Astrocyte of the cerebellum (primary cell): ENCODE measurements at regions not wholly inside any gene's neighbourhood (a gene's known extent, or its start where the extent isn't known, plus 50 kb on each side); places are given as distances from the start of the nearest gene placed in this dataset.

Source experiments
- DNase-seq: peaks from one replicate; pipeline ENCODE4 v3.0.0-alpha.2; 2011; ENCODE audit warnings: low read depth
- H3K4me3 ChIP-seq: 2 replicates; pipeline ENCODE4 v1.5.1; 2011; ENCODE audit warnings: mild to moderate bottlenecking, low read depth, low read length, moderate library complexity
- in situ Hi-C: cut with HindIII; loops from 2 replicates; pipeline ENCODE4 v1.10.0; 2017; ENCODE audit warnings: low sequenced_read_pairs
- TF ChIP-seq, protein P1 (sequence below): IDR thresholded peaks from 2 replicates; pipeline ENCODE4 v1.5.1; 2012; ENCODE audit warnings: low read length, low read depth, moderate library complexity, mild to moderate bottlenecking; ENCODE audit errors: missing control alignments

DNA sequence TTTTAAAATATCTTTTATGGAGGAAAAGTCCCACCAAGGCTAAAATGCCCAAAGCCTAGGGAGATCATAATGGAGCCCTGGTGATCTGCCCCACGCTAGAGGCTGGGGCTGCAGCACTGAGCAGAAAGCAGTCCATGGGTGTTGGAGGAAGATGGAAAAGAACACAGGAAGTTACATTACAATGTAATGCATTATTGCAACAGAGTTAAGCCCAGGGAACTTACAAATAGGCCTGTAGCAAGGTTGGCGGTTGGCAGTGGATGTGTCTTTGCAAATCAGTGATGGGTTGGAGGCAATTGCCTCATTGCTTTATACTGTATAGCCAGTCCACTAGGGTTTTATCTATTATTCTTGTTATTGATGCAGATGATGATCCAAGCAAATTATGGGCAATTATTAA is 399.9 kb downstream of the NDFIP2 start:
- TF ChIP-seq, protein P1, sequence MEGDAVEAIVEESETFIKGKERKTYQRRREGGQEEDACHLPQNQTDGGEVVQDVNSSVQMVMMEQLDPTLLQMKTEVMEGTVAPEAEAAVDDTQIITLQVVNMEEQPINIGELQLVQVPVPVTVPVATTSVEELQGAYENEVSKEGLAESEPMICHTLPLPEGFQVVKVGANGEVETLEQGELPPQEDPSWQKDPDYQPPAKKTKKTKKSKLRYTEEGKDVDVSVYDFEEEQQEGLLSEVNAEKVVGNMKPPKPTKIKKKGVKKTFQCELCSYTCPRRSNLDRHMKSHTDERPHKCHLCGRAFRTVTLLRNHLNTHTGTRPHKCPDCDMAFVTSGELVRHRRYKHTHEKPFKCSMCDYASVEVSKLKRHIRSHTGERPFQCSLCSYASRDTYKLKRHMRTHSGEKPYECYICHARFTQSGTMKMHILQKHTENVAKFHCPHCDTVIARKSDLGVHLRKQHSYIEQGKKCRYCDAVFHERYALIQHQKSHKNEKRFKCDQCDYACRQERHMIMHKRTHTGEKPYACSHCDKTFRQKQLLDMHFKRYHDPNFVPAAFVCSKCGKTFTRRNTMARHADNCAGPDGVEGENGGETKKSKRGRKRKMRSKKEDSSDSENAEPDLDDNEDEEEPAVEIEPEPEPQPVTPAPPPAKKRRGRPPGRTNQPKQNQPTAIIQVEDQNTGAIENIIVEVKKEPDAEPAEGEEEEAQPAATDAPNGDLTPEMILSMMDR, result no peak
- no peak for DNase-seq
- in situ Hi-C loops, result no loop called here
- H3K4me3 ChIP-seq, result no peak overlapping the region

DNA sequence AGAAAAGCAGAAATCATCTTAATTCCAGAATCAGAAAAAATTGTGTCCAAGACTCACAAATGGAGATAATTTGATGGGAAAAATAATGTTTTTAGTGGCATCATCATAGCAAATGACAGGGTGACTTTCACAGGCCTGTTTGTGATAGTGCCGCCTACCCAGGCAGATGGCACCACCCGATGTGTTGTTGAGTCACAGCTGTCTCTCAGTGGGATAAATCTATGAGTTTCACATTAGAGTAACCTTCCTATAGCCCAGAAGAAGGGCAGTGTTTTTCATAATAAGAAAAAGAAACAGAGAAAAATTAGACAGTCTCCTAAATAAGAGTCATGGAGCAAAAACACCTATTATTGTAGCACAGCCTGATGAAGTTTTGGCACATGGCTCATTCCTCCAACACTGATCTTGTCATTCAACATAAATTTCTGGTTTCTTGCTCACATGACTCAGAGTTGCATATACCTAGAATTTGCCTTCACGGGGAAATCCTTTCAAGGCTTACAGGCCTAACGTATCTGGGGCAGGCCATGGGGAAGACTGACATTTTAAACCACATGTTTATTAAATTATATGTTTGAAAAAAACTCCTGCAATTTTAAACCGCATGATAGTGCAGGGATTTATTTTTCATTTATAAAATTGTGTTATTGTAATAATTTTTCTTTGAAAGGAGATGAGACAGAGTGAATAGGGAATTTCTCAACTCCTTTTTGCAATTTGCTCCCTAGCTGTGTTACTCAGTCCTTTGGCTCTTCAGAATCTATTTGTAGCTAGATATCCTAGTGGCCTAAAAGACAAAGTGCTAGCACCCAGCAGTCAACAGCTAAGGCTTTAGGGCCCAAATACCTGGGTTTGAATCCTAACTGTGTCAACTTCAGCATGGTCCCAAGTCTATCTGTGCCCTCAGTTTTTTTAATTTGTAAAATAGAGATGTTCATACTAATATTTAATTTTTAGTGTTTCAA is 393.7 kb downstream of the NDFIP2 start:
- in situ Hi-C loops, result no loop called here
- DNase-seq, result no peak
- no peak overlapping the region for H3K4me3 ChIP-seq
- TF ChIP-seq, protein P1, result no peak

DNA sequence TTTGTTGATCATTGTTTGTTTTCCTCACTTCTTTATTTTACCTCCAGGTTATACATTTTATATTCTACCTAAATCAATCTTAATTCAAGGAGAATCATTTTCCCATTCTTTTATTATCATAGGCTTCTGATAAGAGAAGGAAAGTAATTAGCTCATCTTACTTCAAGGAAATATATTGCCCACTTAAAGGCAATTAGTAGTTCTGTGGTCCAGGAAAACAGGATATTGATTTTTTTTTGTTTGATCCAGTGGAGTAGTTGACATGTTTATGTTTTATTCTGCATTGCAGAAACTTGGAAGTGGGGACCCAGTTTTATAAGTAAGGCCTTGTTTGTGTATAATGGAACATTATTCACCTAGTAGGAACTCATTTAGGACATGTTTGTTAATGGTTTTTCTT is 390.6 kb downstream of the NDFIP2 start:
- H3K4me3 ChIP-seq, result no peak overlapping the region
- no peak for DNase-seq
- in situ Hi-C loops, result no loop called here
- TF ChIP-seq, protein P1, result no peak

DNA sequence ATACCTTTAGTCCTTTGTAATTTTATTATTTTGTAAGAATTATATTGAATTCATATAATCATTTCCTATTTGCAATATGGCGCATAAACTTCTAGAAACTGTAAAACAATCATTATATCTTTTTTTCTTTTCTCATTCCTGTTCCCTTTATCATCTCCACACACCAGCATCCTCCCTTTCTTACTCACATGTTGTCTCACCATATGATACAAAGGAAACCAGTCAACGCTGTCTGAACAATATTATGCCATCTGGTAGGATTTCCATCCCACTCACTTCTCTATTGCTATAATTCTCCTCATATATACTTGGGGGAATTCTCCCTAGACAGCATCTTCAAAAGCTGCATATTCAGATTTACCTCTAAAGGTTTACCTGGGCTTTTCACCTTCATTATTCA is 389.8 kb downstream of the NDFIP2 start:
- H3K4me3 ChIP-seq, result no peak overlapping the region
- in situ Hi-C loops, result no loop called here
- DNase-seq, result no peak
- TF ChIP-seq, protein P1, result no peak

DNA sequence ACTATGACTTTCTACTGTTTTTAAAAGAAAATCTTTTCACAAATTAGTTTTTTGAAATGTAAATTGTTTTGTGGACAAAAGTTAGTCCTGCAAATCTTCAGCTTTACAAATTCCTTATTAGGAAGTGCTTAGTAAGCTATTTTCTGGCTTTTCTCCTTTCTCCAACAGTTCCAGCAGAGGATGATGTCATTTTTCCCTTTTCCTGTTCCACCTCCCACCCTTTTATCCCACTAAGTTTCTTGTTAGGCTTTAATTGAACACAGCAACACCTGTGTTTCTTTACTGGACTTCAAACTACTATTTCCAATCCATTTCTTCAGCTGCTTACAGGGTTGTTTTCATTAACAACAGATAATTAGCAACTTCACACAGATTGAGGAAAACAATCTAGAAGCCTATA is 389.2 kb downstream of the NDFIP2 start:
- no peak overlapping the region for H3K4me3 ChIP-seq
- in situ Hi-C loops, result no loop called here
- DNase-seq, result no peak
- TF ChIP-seq, protein P1, result no peak

DNA sequence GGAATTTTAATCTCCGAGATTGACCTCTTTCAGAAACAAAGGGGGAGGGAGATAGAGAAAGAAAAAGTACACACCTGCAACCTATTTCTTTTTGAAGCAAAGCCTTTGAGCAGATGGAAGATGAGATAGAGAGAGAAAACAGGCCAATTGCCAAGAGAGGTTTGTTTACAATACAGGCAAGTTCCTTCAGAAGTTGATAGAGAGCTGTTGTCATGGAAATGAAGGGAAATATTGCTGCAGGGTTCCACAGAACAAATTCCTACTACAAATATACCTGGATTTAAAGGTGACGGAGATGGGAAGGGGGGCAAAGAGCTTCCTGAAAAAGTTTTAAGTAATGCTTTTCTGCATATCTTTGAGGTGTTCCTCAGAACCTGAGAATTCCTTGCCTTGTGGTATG is 388.4 kb downstream of the NDFIP2 start:
- DNase-seq, result no peak
- TF ChIP-seq, protein P1, result no peak
- in situ Hi-C loops, result no loop called here
- H3K4me3 ChIP-seq, result no peak overlapping the region
